Transverse colon (tissue), 4 donors: ENCODE measurements at regions not wholly inside any gene's neighbourhood (a gene's known extent, or its start where the extent isn't known, plus 50 kb on each side); places are given as distances from the start of the nearest gene placed in this dataset.

Experiments
- DNase-seq: peaks from one replicate; pipeline ENCODE4 v3.0.0-alpha.2; 2019
- H3K27ac ChIP-seq, 4 donors: fragments of 200-600 bp; sonication (generic); 2 replicates each; pipeline ENCODE4 v1.5.1; 2016 to 2018; ENCODE audit warnings: inconsistent platforms in 4 of 4
- H3K27me3 ChIP-seq: fragments of 200-600 bp; sonication (generic); 2 replicates; pipeline ENCODE4 v1.5.1; 2017; ENCODE audit warnings: inconsistent platforms
- H3K36me3 ChIP-seq, 4 donors: fragments of 200-600 bp; sonication (generic); 2 replicates each; pipeline ENCODE4 v1.5.1; 2017 to 2019; ENCODE audit warnings: inconsistent platforms in 4 of 4
- H3K4me1 ChIP-seq, 4 donors: fragments of 200-600 bp; sonication (generic); 2 replicates each; pipeline ENCODE4 v1.5.1; 2017 to 2020; ENCODE audit warnings: inconsistent platforms in 4 of 4
- H3K4me3 ChIP-seq, 4 donors: fragments of 200-600 bp; sonication (generic); 1 replicate in 1 of 4; 2 replicates in 3 of 4; pipeline versions ENCODE4 v1.5.1 to v1.6.1; 2017 to 2019; ENCODE audit warnings: inconsistent platforms in 4 of 4
- H3K9me3 ChIP-seq, 2 donors: fragments of 200-600 bp; sonication (generic); 2 replicates each; pipeline ENCODE4 v1.5.1; 2017 to 2019; ENCODE audit warnings: inconsistent platforms in 2 of 2
- EP300 ChIP-seq: sonication (generic); formaldehyde crosslinking; IDR thresholded peaks from one replicate; pipeline ENCODE4 v1.6.1; 2017; ENCODE audit warnings: antibody characterized with exemption, low read depth
- POLR2A ChIP-seq: fragments of 450-650 bp; IDR thresholded peaks from one replicate; pipeline ENCODE4 v1.6.1; 2016; ENCODE audit warnings: antibody characterized with exemption, mild to moderate bottlenecking, moderate library complexity
- POLR2AphosphoS5 ChIP-seq, 3 donors: sonication (generic); formaldehyde crosslinking; IDR thresholded peaks; one replicate each; pipeline ENCODE4 v1.6.1; 2016; ENCODE audit warnings: antibody characterized with exemption in 3 of 3
- WGBS, 2 donors: methylation state at CpG; one replicate each; pipeline ENCODE4 v1.1.5; 2018; ENCODE audit warnings: low coverage in 1 of 2; 5-methylcytosine and 5-hydroxymethylcytosine counted together
- in situ Hi-C, 4 donors: fragments of 200-750 bp; cut with MboI; loops; one replicate each; pipeline versions ENCODE4 v1.15.0 to v1.15.1; 2017; ENCODE audit warnings: low sequenced_read_pairs in 3 of 4, low pct_ligation_motif_present in 1 of 4, low pct_unique_long_range_greater_than_20kb in 1 of 4
- intact Hi-C: fragments of 100-400 bp; cut with DNase I; formaldehyde crosslinking; loops from one replicate; pipeline ENCODE4 v1.15.1; 2023; ENCODE audit warnings: low total_unique reads
- TF ChIP-seq, protein P1 (sequence below), 5 experiments: fragments of 200-600 bp in 3 of 5; fragments of 450-650 bp in 2 of 5; sonication (generic) in 3 of 5; IDR thresholded peaks; 1 replicate in 2 of 5; 2 replicates in 3 of 5; pipeline ENCODE4 v1.5.1; 2016 to 2017; ENCODE audit warnings: antibody characterized with exemption in 5 of 5, inconsistent platforms in 3 of 5, mild to moderate bottlenecking in 2 of 5, moderate library complexity in 1 of 5

DNA sequence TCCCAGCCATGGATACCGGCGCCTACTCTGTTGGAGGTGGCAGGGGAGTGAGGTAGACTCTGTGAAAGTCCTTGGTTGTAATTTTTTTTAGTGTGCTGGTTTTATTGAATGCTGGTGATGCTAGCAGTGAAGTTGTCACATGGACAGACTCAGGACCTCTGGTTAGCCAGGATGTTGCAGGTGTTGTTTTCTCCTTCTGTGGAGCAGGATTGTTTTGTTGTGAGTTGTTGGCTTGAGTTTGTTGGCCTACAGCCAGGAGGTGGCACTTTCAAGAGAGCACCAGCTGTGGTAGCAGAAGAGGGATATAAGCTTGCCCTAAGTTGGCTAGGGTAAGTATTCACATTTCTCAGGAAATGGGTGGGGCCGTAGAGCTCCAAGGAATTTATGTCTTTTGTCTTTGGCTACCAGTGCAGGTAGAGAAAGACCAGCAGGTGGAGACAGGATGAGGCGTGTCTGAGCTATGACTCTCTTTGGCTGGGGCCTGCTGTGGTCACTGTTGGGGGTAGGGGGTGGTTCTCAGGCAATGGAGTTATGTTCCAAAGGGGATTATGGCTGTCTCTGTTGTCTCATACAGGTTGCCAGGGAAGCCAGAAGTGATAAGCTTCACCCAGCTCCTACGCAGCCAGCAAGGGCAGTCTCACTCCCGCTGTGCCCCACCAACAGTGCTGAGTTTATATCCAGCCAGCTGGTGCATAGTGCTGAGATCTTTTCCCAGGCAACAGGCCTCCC, 248.7 kb downstream of the TAF11L14 start:
- no peak for DNase-seq
- Histone ChIP-seq H3K4me1 (no peaks in the 10 kb centered on the region), H3K4me3 (no peak overlapping the region), H3K27ac (no peak overlapping the region), H3K27me3 (no peaks in the 10 kb centered on the region), H3K36me3 (no peaks in the 10 kb centered on the region), H3K9me3 (no peaks in the 10 kb centered on the region)
- intact Hi-C loops = no loop called here
- WGBS, 2 donors = 82 to 100% methylated on average over 2 to 6 of the region's 6 CpGs
- TF ChIP-seq, protein P1, sequence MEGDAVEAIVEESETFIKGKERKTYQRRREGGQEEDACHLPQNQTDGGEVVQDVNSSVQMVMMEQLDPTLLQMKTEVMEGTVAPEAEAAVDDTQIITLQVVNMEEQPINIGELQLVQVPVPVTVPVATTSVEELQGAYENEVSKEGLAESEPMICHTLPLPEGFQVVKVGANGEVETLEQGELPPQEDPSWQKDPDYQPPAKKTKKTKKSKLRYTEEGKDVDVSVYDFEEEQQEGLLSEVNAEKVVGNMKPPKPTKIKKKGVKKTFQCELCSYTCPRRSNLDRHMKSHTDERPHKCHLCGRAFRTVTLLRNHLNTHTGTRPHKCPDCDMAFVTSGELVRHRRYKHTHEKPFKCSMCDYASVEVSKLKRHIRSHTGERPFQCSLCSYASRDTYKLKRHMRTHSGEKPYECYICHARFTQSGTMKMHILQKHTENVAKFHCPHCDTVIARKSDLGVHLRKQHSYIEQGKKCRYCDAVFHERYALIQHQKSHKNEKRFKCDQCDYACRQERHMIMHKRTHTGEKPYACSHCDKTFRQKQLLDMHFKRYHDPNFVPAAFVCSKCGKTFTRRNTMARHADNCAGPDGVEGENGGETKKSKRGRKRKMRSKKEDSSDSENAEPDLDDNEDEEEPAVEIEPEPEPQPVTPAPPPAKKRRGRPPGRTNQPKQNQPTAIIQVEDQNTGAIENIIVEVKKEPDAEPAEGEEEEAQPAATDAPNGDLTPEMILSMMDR (IDR thresholded peaks at IDR 0.05) = no peak
- no peak for TF ChIP-seq EP300
- no peak for TF ChIP-seq POLR2AphosphoS5 (IDR thresholded peaks at IDR 0.05)
- in situ Hi-C loops = no loop called here

DNA sequence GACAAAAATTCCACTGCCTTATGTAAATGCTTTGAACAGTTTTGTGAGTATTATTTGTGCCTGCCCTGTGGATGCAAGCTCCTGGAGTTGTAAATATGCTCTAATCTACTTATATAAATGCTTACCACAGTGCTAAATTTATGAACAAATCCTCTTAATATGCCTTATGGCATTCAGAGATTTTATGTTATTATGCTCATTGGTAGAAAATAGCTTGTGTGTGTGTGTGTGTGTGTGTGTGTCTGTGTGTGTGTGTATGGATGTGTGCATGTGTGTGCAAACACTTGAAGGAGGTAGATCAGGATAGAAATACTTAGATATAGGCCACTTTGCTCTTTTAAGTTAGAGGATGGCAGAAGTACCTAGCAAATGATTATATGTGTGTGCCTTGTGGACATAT, 253.9 kb downstream of the TAF11L14 start:
- intact Hi-C loops (no loop called here), in situ Hi-C loops (no loop called here)
- Histone ChIP-seq H3K9me3 (no peaks in the 10 kb centered on the region), H3K4me3 (no peak overlapping the region), H3K4me1 (no peaks in the 10 kb centered on the region), H3K36me3 (no peaks in the 10 kb centered on the region), H3K27me3 (no peaks in the 10 kb centered on the region), H3K27ac (no peak overlapping the region)
- no peak for DNase-seq
- TF ChIP-seq POLR2A (no peak), EP300 (no peak), POLR2AphosphoS5 (IDR thresholded peaks at IDR 0.05) (no peak)
- TF ChIP-seq, protein P1 (IDR thresholded peaks at IDR 0.05) = no peak

DNA sequence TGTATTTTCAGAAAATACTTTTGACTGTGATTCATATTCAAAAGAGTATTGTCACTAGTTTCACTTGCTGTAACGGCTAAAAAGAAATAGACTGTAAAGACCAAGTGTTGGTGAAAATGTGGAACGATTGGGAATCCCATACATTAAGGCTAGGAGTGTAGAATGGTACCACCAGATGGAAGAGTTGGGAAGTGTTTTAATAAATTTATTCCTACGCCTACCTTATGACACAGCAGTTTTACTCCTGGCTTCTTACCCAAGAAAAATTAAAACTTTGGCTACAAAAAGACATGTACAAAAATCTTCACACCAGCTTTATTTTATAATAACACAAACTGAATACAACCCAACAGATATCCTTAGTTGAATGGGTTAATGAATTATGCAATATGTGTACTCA, 256.2 kb downstream of the TAF11L14 start:
- no peaks in the 10 kb centered on the region for H3K4me1 ChIP-seq
- no peak overlapping the region for H3K4me3 ChIP-seq
- no peaks in the 10 kb centered on the region for H3K36me3 ChIP-seq
- no peak overlapping the region for H3K27ac ChIP-seq
- intact Hi-C loops (no loop called here), in situ Hi-C loops (no loop called here)
- WGBS, 2 donors = 63 to 68% methylated on average over 3 of the region's 3 CpGs
- DNase-seq = no peak
- TF ChIP-seq POLR2A = no peak
- no peak for TF ChIP-seq POLR2AphosphoS5 (IDR thresholded peaks at IDR 0.05)
- TF ChIP-seq EP300 = no peak
- TF ChIP-seq, protein P1 (IDR thresholded peaks at IDR 0.05) = no peak
- no peaks in the 10 kb centered on the region for H3K27me3 ChIP-seq
- no peaks in the 10 kb centered on the region for H3K9me3 ChIP-seq

DNA sequence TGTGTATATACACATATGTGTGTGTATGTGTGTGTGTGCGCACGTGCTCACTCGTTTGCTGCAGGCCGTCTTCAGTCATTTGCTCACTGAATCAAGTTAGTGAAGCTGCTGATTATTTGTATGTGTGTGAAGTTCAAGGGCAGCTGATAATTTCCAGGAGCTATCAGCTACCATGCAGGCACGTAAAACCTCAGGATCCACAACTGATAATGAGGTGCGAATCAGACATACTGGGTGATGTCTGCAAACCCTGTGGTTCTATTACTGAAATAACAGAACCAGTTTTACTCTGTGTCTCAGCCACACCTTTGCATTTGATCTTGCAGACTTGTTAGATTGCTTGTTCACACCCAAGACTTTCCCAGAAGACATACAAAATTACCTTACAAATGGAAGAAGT, 257.6 kb downstream of the TAF11L14 start:
- Histone ChIP-seq H3K36me3 (no peaks in the 10 kb centered on the region), H3K4me1 (no peaks in the 10 kb centered on the region), H3K9me3 (no peaks in the 10 kb centered on the region), H3K4me3 (no peak overlapping the region), H3K27ac (no peak overlapping the region), H3K27me3 (no peaks in the 10 kb centered on the region)
- in situ Hi-C loops = no loop called here
- no peak for DNase-seq
- WGBS, 2 donors = 85% methylated on average over 6 of the region's 6 CpGs; no CpG with 5 or more reads in 1 of the 2 donors
- TF ChIP-seq, protein P1 (IDR thresholded peaks at IDR 0.05) = no peak
- no peak for TF ChIP-seq POLR2AphosphoS5 (IDR thresholded peaks at IDR 0.05)
- TF ChIP-seq POLR2A = no peak
- no peak for TF ChIP-seq EP300
- intact Hi-C loops = no loop called here
